ENCODE measurements at regions not wholly inside any gene's neighbourhood (a gene's known extent, or its start where the extent isn't known, plus 50 kb on each side); places are given as distances from the start of the nearest gene placed in this dataset.

DNA sequence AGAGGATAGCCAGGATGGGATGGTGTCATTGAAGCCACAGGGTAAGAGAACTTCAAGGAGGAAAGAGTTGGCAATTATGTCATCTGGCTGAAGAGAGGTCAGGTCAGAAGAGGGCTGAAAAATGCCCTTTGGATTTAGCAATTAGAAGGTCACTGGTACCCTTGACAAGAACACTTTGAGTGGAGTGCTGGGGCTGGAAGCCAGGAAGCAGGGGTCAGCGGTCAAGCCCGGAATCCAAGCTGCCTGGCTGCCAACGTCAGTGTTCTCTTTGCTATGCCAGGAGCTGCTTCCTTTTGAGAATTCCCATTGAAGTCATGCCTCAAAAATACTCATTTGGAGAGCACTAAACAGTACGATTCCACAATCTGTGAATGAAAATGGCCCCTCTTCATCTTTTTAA, 386.5 kb downstream of the SHQ1 start:
- Histone ChIP-seq H3K27ac (peak overlapping the region; percentile 55 to 87 (median 73)), H3K9me3 (no peaks in the 10 kb centered on the region), H3K4me3 (no peak overlapping the region), H3K36me3 (no peaks in the 10 kb centered on the region), H3K27me3 (no peaks in the 10 kb centered on the region), H3K4me1 (peaks cover 0 to 27% (median 7%) of the 10 kb centered on the region in 4 donors)
- DNase-seq = peak; percentile 82 to 92 (median 92)
- no peak for TF ChIP-seq POLR2A (IDR thresholded peaks at IDR 0.05)
- no peak for TF ChIP-seq CTCF (IDR thresholded peaks at IDR 0.05)
- WGBS (ENCODE audit: insufficient coverage, low coverage, low lambda C conversion rate, missing lambda C conversion rate) = 28% methylated on average over 4 of the region's 4 CpGs
- ATAC-seq = peak; percentile 82 to 90 (median 84)
- intact Hi-C loops (cut with DNase I) = no loop called here

DNA sequence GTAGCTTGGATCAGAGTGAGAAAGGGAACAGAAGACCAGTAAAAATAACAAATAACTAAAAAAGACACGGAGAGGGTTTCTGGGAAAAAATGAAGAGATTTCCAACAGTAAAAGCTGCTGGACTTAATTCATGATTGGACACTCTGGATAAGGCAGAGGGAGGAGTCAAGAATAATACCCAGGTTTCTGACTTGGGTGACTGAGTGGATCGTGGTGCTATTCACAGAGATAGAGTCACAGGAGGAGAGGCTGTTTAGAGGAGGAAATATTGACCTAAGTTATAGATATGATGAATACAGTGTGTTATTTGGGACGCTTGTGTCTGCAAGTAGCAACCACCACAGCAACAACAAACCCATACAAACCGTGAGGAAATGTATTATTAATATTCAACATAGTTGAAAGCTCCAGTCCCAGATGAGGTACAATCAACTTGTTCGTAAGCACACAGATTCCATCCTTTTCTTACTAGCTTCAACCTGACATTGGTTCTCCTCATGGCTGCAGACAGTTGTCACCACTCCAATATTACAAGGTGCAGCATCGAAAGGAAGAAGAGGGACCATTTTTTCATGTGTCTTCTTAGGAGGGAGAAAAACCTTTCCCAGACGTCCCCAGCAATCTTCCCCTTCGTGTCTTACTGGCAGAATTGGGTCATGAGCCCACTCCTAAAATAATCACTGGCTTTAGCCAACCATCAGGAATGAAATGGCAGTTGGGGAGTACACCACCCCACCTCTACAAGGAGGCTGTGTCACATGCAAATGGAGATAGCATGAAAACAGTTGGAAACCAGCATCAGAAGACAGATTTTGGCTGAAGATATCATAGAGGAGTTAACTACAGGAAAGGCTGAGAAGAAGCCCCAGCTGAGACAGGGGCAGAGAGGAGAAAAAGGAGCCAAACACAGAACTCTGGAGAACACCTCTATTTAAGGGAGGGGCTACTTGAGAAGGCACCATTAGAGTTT, 387.8 kb downstream of the SHQ1 start:
- H3K4me3 ChIP-seq = no peak overlapping the region
- H3K27me3 ChIP-seq = no peaks in the 10 kb centered on the region
- H3K36me3 ChIP-seq = no peaks in the 10 kb centered on the region
- no peaks in the 10 kb centered on the region for H3K9me3 ChIP-seq
- 89% methylated on average over 8 of the region's 8 CpGs for WGBS (ENCODE audit: insufficient coverage, low coverage, low lambda C conversion rate, missing lambda C conversion rate)
- intact Hi-C loops (cut with DNase I) = no loop called here
- no peak for ATAC-seq
- TF ChIP-seq POLR2A (IDR thresholded peaks at IDR 0.05) = no peak
- no peak for TF ChIP-seq CTCF (IDR thresholded peaks at IDR 0.05)
- peaks cover 0 to 28% (median 7%) of the 10 kb centered on the region in 4 donors for H3K4me1 ChIP-seq
- no peak for DNase-seq
- H3K27ac ChIP-seq = no peak overlapping the region

DNA sequence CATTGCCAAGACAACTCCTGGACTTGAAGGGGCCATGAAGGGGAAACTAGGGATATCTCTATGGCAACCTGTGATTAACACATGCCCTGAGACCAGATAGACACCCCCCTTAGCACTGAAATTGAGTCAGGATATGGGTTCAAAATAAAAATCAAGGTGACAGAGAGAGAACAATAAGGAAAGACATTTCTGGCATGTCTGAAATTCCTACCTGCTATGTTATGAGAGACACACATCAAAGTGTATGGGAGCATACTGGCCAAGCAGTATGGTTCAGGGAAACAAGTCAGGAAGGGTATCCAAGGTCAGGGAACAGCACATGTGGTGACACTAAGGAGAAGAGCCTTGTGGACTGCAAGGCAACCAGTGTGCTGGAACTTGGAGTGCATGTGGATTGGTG, 388.7 kb downstream of the SHQ1 start:
- ATAC-seq = no peak

DNA sequence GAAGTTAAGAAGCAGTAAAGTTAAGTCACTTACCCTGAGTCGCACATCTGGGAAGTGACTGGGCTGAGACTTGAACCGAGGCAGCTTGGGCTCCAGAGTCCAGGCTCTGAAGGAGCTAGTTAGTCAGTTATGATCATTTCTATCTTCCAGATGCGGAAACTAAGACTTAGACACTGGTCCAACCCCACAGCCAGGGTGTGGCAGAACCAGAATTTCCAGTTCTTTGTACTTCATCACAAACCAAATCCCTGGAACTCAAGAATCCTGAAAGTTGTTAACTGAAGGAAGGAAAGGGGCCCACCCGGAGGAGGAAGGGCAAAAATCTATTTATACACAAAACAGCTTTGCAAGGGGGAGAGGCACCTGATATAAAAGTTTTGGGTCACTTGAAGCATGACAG, 389.9 kb downstream of the SHQ1 start:
- Histone ChIP-seq H3K27ac (no peak overlapping the region), H3K4me3 (no peak overlapping the region), H3K36me3 (no peaks in the 10 kb centered on the region), H3K9me3 (no peaks in the 10 kb centered on the region), H3K27me3 (no peaks in the 10 kb centered on the region), H3K4me1 (peaks cover 0 to 26% (median 6%) of the 10 kb centered on the region in 4 donors)
- intact Hi-C loops (cut with DNase I) = no loop called here
- no peak for ATAC-seq
- no peak for DNase-seq
- TF ChIP-seq POLR2A (IDR thresholded peaks at IDR 0.05) = no peak
- no peak for TF ChIP-seq CTCF (IDR thresholded peaks at IDR 0.05)
- WGBS (ENCODE audit: insufficient coverage, low coverage, low lambda C conversion rate, missing lambda C conversion rate) = 69% methylated on average over 2 of the region's 4 CpGs

More for the DNA sequence above, 388.7 kb downstream of the SHQ1 start:
- no peak overlapping the region for H3K27ac ChIP-seq
- H3K36me3 ChIP-seq = no peaks in the 10 kb centered on the region
- peaks cover 0 to 28% (median 7%) of the 10 kb centered on the region in 4 donors for H3K4me1 ChIP-seq
- no peak for DNase-seq
- intact Hi-C loops (cut with DNase I) = no loop called here
- H3K4me3 ChIP-seq = no peak overlapping the region
- TF ChIP-seq CTCF (IDR thresholded peaks at IDR 0.05) = no peak
- no peak for TF ChIP-seq POLR2A (IDR thresholded peaks at IDR 0.05)
- H3K27me3 ChIP-seq = no peaks in the 10 kb centered on the region
- no peaks in the 10 kb centered on the region for H3K9me3 ChIP-seq

Data from right lobe of liver (tissue), 6 donors.